Retinal pigment epithelial cell (primary cell): ENCODE measurements at regions not wholly inside any gene's neighbourhood (a gene's known extent, or its start where the extent isn't known, plus 50 kb on each side); places are given as distances from the start of the nearest gene placed in this dataset.

Experiments
- DNase-seq: peaks from one replicate; pipeline ENCODE4 v3.0.0-alpha.2; 2010; ENCODE audit warnings: low read depth
- H3K4me3 ChIP-seq: 2 replicates; pipeline ENCODE4 v1.5.1; 2011; ENCODE audit warnings: mild to moderate bottlenecking, low read length, control low read depth, moderate library complexity
- CTCF ChIP-seq: conservative IDR thresholded peaks from 2 replicates; pipeline ENCODE4 v1.5.1; 2011; ENCODE audit warnings: low read depth, low read length, control low read depth, inconsistent platforms

DNA sequence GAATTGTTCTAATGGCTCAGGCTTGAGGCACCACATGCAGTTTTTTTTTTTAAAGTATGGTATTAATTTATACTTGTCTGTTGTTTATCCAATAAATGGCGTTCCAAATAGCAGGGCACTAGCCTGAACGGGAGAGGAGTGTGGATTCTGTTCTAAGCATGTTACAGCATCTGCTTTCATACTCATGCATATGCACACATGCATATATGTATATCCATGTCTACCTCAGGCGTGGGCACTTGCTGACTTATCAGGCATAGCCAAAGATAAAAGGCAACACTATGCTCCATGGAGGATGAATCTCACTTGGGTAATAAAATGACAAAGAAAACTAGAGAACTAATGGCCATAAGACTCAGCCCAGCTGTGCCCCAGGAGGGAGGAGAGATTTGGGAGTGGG, 393.8 kb downstream of the GADD45G start:
- H3K4me3 ChIP-seq = no peak overlapping the region
- DNase-seq = no peak
- TF ChIP-seq CTCF = no peak

DNA sequence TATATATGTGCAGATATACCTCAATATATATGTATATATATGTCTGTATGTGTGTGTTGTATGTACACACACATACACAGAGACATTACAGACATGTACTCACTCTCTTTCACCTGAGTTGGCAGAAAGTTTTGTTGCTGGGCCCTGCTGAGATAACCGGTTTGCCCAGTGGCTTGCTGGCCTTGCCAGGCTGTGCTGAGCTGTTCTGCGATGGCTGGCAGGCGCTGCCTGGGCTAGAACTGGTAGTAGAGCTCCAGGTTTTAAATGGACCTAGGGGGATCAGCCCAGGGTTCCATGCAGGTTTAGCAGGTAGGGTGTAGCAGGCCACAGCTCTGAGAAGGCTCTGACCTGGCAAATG, 394.3 kb downstream of the GADD45G start:
- no peak overlapping the region for H3K4me3 ChIP-seq
- no peak for TF ChIP-seq CTCF
- DNase-seq = no peak

DNA sequence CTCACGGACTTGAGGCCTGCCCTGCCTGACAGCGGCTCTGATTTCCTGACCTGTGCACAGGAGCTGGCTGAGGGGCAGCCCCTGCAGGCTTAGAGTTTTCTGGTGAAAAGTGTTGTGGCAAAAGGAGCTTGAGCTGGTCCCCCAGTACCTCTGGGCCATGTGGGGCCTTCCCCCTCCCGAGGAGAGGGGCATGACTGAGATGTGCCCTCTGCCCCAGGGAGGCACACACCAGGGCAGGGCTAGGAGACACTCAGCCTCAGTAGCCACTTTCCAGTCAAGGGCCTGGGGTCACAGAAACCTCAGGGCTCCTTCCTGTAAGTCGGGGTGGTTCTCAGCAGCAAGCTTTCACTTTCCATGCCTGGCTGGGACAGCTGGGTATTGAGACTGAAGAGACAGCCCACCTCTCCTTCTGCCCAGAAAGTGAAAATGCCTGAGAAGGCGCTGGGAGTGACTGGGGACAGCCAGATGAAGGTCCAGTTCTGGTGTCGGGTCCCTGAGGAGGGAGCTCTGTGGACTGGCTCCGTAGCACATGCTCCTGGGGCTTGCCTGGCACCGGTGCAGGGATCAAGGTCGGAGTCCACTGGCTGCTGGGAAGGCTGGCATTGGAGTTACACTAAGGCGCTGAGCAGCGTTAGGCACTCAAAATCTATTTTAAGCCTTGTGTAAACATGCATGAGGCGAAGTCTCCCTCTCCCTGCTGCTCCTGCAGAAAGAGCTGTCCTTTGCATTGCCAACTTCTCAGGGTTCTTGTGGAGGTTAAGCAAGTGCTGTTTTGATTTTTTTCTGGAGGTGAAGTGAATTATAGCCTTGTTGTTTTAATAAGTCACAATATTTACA, 394.9 kb downstream of the GADD45G start:
- DNase-seq = peak; percentile 59
- H3K4me3 ChIP-seq = no peak overlapping the region
- TF ChIP-seq CTCF = no peak

GRCh38 chr9:90000925-90001324, 396.1 kb downstream of the GADD45G start:
- no peak overlapping the region for H3K4me3 ChIP-seq
- no peak for DNase-seq
- no peak for TF ChIP-seq CTCF

- no peak for DNase-seq
- no peak overlapping the region for H3K4me3 ChIP-seq
- TF ChIP-seq CTCF = no peak
These were observed 396.9 kb downstream of the GADD45G start for GRCh38 chr9:90001747-90002146.

DNA sequence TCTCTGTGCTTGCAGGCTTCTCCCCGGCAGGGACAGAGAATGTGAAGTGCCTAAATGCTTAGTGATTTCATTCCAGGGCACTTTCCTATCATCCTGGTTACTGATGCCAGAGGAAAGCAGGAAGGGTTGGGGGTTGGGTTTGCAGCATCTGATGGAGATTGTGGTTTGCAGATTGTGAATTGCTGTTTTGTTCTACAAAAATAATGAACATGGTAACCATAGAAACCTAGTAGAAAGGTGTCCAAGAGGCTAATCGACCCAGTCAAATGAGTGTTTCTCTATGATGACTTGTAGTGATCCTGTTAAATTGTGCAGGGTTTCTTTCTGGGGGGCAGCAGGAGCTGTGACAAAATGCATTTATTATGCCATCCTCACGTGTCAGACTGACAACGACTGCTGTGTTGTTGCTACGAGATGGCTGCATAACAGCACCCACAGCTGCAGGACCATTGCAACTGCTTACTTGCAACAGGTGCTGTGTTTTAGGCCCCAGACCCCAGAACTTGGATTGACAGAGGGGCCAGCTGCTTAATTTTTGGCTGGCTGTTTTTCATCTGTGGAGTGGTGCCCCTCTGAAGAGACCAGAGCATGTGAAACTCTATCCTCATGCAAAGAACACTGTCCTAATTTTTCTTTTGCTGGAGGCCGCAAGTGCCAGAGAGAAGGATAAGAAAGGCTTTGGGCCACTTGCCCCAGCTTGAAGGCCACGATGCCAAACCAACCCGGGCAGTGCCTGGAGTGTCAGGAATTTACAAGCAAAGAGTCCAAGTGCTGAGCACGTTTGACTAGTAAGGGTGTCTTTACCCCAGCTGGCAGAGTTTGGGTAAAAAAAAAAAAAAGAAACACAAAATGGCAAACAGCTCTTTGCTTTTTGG, 397.8 kb downstream of the GADD45G start:
- DNase-seq = no peak
- H3K4me3 ChIP-seq = no peak overlapping the region
- no peak for TF ChIP-seq CTCF
